HFFc6 (cell line): ENCODE measurements at regions not wholly inside any gene's neighbourhood (a gene's known extent, or its start where the extent isn't known, plus 50 kb on each side); places are given as distances from the start of the nearest gene placed in this dataset.

ENCODE experiments used
- DNase-seq: peaks from one replicate; pipeline ENCODE4 v3.0.0-alpha.2; 2018
- H3K27ac Mint-ChIP-seq: 2 replicates; pipeline ENCODE4 v1.8.0; 2020; ENCODE audit warnings: mild to moderate bottlenecking, mixed read lengths
- H3K27me3 Mint-ChIP-seq: 2 replicates; pipeline ENCODE4 v1.8.0; 2021; ENCODE audit warnings: mild to moderate bottlenecking, moderate library complexity, mixed read lengths; ENCODE audit not compliant: insufficient read depth
- H3K36me3 Mint-ChIP-seq: 2 replicates; pipeline ENCODE4 v1.8.0; 2021; ENCODE audit warnings: low read depth, mixed read lengths
- H3K4me1 Mint-ChIP-seq: 2 replicates; pipeline ENCODE4 v1.8.0; 2020; ENCODE audit warnings: low read depth, mixed read lengths
- H3K4me3 Mint-ChIP-seq: 2 replicates; pipeline ENCODE4 v1.8.0; 2020; ENCODE audit warnings: mild to moderate bottlenecking, moderate library complexity, mixed read lengths
- H3K9me3 Mint-ChIP-seq: 2 replicates; pipeline ENCODE4 v1.8.0; 2020; ENCODE audit warnings: mild to moderate bottlenecking, mixed read lengths
- CTCF ChIP-seq: fragments of 200-600 bp; sonication (generic); IDR thresholded peaks from 2 replicates; pipeline ENCODE4 v1.5.0; 2021; ENCODE audit warnings: antibody characterized with exemption, mild to moderate bottlenecking

- H3K4me3 Mint-ChIP-seq: no peak overlapping the region
- no peaks in the 10 kb centered on the region for H3K9me3 Mint-ChIP-seq
- H3K36me3 Mint-ChIP-seq: no peaks in the 10 kb centered on the region
- TF ChIP-seq CTCF: no peak
- DNase-seq: no peak
- H3K4me1 Mint-ChIP-seq: no peaks in the 10 kb centered on the region
- no peak overlapping the region for H3K27ac Mint-ChIP-seq
- no peaks in the 10 kb centered on the region; the same call in 1 of the 2 replicates for H3K27me3 Mint-ChIP-seq
Observed at GRCh38 chrY:19392876-19393275, 351.6 kb downstream of the KDM5D start.

- TF ChIP-seq CTCF: no peak
- H3K4me1 Mint-ChIP-seq: no peaks in the 10 kb centered on the region
- no peak overlapping the region for H3K27ac Mint-ChIP-seq
- H3K27me3 Mint-ChIP-seq: no peaks in the 10 kb centered on the region; the same call in 1 of the 2 replicates
- H3K36me3 Mint-ChIP-seq: no peaks in the 10 kb centered on the region
- H3K4me3 Mint-ChIP-seq: no peak overlapping the region
- H3K9me3 Mint-ChIP-seq: no peaks in the 10 kb centered on the region
- no peak for DNase-seq
Observed at GRCh38 chrY:19391922-19392321, 352.6 kb downstream of the KDM5D start.

GRCh38 chrY:19365321-19365720 lies 379.2 kb downstream of the KDM5D start:
- H3K27ac Mint-ChIP-seq: no peak overlapping the region
- no peaks in the 10 kb centered on the region for H3K36me3 Mint-ChIP-seq
- no peaks in the 10 kb centered on the region for H3K9me3 Mint-ChIP-seq
- no peaks in the 10 kb centered on the region for H3K4me1 Mint-ChIP-seq
- no peak overlapping the region for H3K4me3 Mint-ChIP-seq
- TF ChIP-seq CTCF: no peak
- DNase-seq: no peak
- H3K27me3 Mint-ChIP-seq: no peaks in the 10 kb centered on the region; the same call in none of the 2 replicates

GRCh38 chrY:19357249-19357648 lies 387.3 kb downstream of the KDM5D start:
- Mint-ChIP-seq H3K27me3 (peaks cover 1% of the 10 kb centered on the region), H3K9me3 (no peaks in the 10 kb centered on the region), H3K36me3 (no peaks in the 10 kb centered on the region), H3K4me1 (peaks cover 15% of the 10 kb centered on the region; the same call in 1 of the 2 replicates), H3K4me3 (no peak overlapping the region), H3K27ac (no peak overlapping the region)
- DNase-seq: no peak
- no peak for TF ChIP-seq CTCF

GRCh38 chrY:19356735-19357134 lies 387.8 kb downstream of the KDM5D start:
- Mint-ChIP-seq H3K9me3 (no peaks in the 10 kb centered on the region), H3K27me3 (peaks cover 1% of the 10 kb centered on the region), H3K36me3 (no peaks in the 10 kb centered on the region), H3K4me3 (no peak overlapping the region), H3K4me1 (peaks cover 15% of the 10 kb centered on the region; the same call in 1 of the 2 replicates), H3K27ac (no peak overlapping the region)
- no peak for TF ChIP-seq CTCF
- no peak for DNase-seq

- H3K4me3 Mint-ChIP-seq: no peak overlapping the region
- H3K27ac Mint-ChIP-seq: no peak overlapping the region
- no peaks in the 10 kb centered on the region for H3K9me3 Mint-ChIP-seq
- DNase-seq: no peak
- H3K27me3 Mint-ChIP-seq: peaks cover 1% of the 10 kb centered on the region; the same call in 1 of the 2 replicates
- H3K36me3 Mint-ChIP-seq: no peaks in the 10 kb centered on the region
- H3K4me1 Mint-ChIP-seq: peaks cover 15% of the 10 kb centered on the region; the same call in 1 of the 2 replicates
- no peak for TF ChIP-seq CTCF
Observed at GRCh38 chrY:19354857-19355173, 389.7 kb downstream of the KDM5D start.
